Mesendoderm (in vitro differentiated cells): ENCODE measurements at regions not wholly inside any gene's neighbourhood (a gene's known extent, or its start where the extent isn't known, plus 50 kb on each side); places are given as distances from the start of the nearest gene placed in this dataset.

Experiments used
- DNase-seq: peaks from one replicate; pipeline ENCODE4 v3.0.0; 2013
- H2AK5ac ChIP-seq: 2 replicates; pipeline ENCODE4 v1.6.1; 2013; ENCODE audit warnings: low read length, inconsistent platforms
- H2BK120ac ChIP-seq: 2 replicates; pipeline ENCODE4 v1.6.1; 2013; ENCODE audit warnings: low read depth, mild to moderate bottlenecking, low read length, moderate library complexity, mixed read lengths
- H2BK15ac ChIP-seq: replicated peaks from 2 replicates; pipeline ENCODE4 v1.6.1; 2013; ENCODE audit warnings: low read depth, mild to moderate bottlenecking, moderate library complexity
- H2BK5ac ChIP-seq: 2 replicates; pipeline ENCODE4 v1.6.1; 2013; ENCODE audit warnings: low read length, inconsistent platforms
- H3K18ac ChIP-seq: 2 replicates; pipeline ENCODE4 v1.6.1; 2013; ENCODE audit warnings: mild to moderate bottlenecking, low read length, mixed read lengths
- H3K23ac ChIP-seq: one replicate; pipeline ENCODE4 v1.6.1; 2013; ENCODE audit warnings: low read length
- H3K27ac ChIP-seq: 2 replicates; pipeline ENCODE4 v1.5.1; 2013; ENCODE audit warnings: low read depth, mild to moderate bottlenecking, inconsistent platforms, low read length, moderate library complexity
- H3K27me3 ChIP-seq: 2 replicates; pipeline ENCODE4 v1.6.1; 2013; ENCODE audit warnings: low read length, control low read depth, mild to moderate bottlenecking, inconsistent platforms; ENCODE audit not compliant: insufficient read depth, poor library complexity
- H3K36me3 ChIP-seq: 2 replicates; pipeline ENCODE4 v1.6.1; 2013; ENCODE audit warnings: low read length, inconsistent platforms; ENCODE audit not compliant: control insufficient read depth, insufficient read depth
- H3K4ac ChIP-seq: one replicate; pipeline ENCODE4 v1.6.1; 2013; ENCODE audit warnings: low read depth, mild to moderate bottlenecking, low read length, moderate library complexity
- H3K4me1 ChIP-seq: 2 replicates; pipeline ENCODE4 v1.6.1; 2013; ENCODE audit warnings: low read depth, low read length, inconsistent platforms; ENCODE audit not compliant: control insufficient read depth
- H3K4me2 ChIP-seq: 2 replicates; pipeline ENCODE4 v1.6.1; 2013; ENCODE audit warnings: low read length
- H3K4me3 ChIP-seq: 2 replicates; pipeline ENCODE4 v1.5.1; 2013; ENCODE audit warnings: mild to moderate bottlenecking, low read length
- H3K56ac ChIP-seq: one replicate; pipeline ENCODE4 v1.6.1; 2013; ENCODE audit warnings: low read length
- H3K79me1 ChIP-seq: 2 replicates; pipeline ENCODE4 v1.6.1; 2013; ENCODE audit warnings: low read length, inconsistent platforms
- H3K79me2 ChIP-seq: 2 replicates; pipeline ENCODE4 v1.6.1; 2013; ENCODE audit warnings: mild to moderate bottlenecking, low read length; ENCODE audit not compliant: control insufficient read depth, insufficient read depth
- H3K9ac ChIP-seq: 2 replicates; pipeline ENCODE4 v1.6.1; 2013; ENCODE audit warnings: low read length, inconsistent platforms
- H4K5ac ChIP-seq: one replicate; pipeline ENCODE4 v1.6.1; 2013; ENCODE audit warnings: low read length
- H4K8ac ChIP-seq: one replicate; pipeline ENCODE4 v1.6.1; 2013; ENCODE audit warnings: low read depth, mild to moderate bottlenecking, control low read depth, low read length, moderate library complexity
- WGBS: extraction: QIAGEN DNeasy Blood & Tissue Kit; methylation state at CpG from one replicate; pipeline ENCODE4 v1.1.7; 2013; ENCODE audit warnings: low lambda C conversion rate, missing lambda C conversion rate; ENCODE audit not compliant: insufficient coverage; ENCODE audit errors: extremely low coverage; 5-methylcytosine and 5-hydroxymethylcytosine counted together

DNA sequence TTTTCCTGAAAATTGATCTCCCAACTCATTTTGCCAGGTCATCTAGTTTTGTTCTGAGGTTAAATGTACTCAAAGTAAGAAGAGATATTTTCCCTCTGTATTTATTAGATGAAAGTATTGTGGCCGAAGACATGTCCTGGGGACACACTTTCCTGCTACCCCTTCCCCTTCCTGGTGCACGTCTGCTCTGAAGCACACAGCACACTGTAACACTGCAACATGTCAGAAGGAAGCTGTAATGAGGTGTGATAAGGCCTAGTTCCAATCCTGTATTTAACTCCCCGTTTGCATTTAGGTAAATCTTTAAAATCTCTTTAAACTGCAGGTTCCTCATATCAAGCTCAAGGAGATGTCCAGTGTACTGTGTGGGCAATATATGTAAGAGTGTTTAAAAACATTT, 99.4 kb downstream of the HDGFL1 start:
- Histone ChIP-seq H2BK15ac (no peak overlapping the region), H3K27me3 (no peaks in the 10 kb centered on the region), H3K4me2 (no peak overlapping the region), H3K4ac (no peak overlapping the region), H3K79me1 (no peaks in the 10 kb centered on the region), H3K9ac (no peak overlapping the region), H3K4me1 (no peaks in the 10 kb centered on the region), H3K56ac (no peak overlapping the region), H4K5ac (no peak overlapping the region), H3K36me3 (no peaks in the 10 kb centered on the region), H4K8ac (no peak overlapping the region), H3K4me3 (no peak overlapping the region), H3K27ac (no peak overlapping the region), H3K79me2 (no peaks in the 10 kb centered on the region), H2BK120ac (no peak overlapping the region), H3K23ac (no peak overlapping the region), H2AK5ac (no peak overlapping the region), H3K18ac (no peak overlapping the region), H2BK5ac (no peak overlapping the region)
- no peak for DNase-seq
- WGBS, result no CpG with 5 or more reads among the region's 3 CpGs

DNA sequence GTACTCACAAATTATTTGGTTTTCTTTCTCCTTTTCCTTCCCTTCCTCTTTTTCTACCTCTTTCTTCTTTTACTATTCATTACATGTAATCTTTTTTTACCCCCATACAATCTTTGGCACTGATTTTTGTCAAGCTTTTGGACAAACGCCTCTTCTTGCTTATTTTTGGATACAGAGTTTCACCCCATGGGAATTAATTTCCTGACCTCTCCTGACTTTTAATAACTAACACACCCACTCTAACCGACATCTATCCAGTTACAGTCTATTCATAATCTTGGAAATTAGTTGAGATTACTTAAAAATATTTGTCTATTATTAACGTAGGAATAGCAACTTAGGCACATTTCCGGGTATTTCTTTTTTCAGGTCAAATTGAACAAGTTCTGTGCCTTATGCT, 101.2 kb downstream of the HDGFL1 start:
- H4K8ac ChIP-seq, result no peak overlapping the region
- no peaks in the 10 kb centered on the region for H3K79me1 ChIP-seq
- H3K79me2 ChIP-seq, result no peaks in the 10 kb centered on the region
- no peak overlapping the region for H3K56ac ChIP-seq
- DNase-seq, result no peak
- no peak overlapping the region for H2BK5ac ChIP-seq
- H3K4me3 ChIP-seq, result no peak overlapping the region
- H3K27ac ChIP-seq, result no peak overlapping the region
- WGBS, result no CpG with 5 or more reads among the region's 4 CpGs
- no peak overlapping the region for H2AK5ac ChIP-seq
- no peaks in the 10 kb centered on the region for H3K27me3 ChIP-seq
- no peak overlapping the region for H3K18ac ChIP-seq
- H3K4ac ChIP-seq, result no peak overlapping the region
- H3K23ac ChIP-seq, result no peak overlapping the region
- no peak overlapping the region for H2BK120ac ChIP-seq
- no peaks in the 10 kb centered on the region for H3K4me1 ChIP-seq
- no peak overlapping the region for H3K4me2 ChIP-seq
- no peaks in the 10 kb centered on the region for H3K36me3 ChIP-seq
- no peak overlapping the region for H2BK15ac ChIP-seq
- no peak overlapping the region for H3K9ac ChIP-seq
- H4K5ac ChIP-seq, result no peak overlapping the region

DNA sequence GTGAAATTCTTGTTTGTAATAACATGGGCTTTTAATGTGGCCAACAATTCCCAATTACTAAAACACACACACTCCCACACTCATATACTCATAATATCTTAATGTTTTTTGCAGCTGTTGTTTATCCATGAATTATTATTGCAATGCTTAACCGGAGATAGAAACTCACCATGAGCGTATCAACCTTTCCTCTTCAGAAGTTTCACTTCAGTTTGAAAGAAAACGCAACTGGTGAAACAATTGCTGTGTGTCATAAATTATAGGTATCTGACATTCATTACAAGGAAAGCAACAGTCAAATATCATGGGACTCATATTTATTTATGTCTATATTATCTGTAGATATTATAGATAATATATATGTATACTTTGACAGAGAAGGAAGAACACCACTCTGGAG, 104.1 kb downstream of the HDGFL1 start:
- no peaks in the 10 kb centered on the region for H3K4me1 ChIP-seq
- no peak for DNase-seq
- H4K8ac ChIP-seq, result no peak overlapping the region
- no peak overlapping the region for H4K5ac ChIP-seq
- H3K79me2 ChIP-seq, result no peaks in the 10 kb centered on the region
- H3K36me3 ChIP-seq, result no peaks in the 10 kb centered on the region
- no peak overlapping the region for H2BK5ac ChIP-seq
- H2AK5ac ChIP-seq, result no peak overlapping the region
- no peaks in the 10 kb centered on the region for H3K79me1 ChIP-seq
- no peak overlapping the region for H2BK15ac ChIP-seq
- no peak overlapping the region for H2BK120ac ChIP-seq
- no peak overlapping the region for H3K4me2 ChIP-seq
- no peaks in the 10 kb centered on the region for H3K27me3 ChIP-seq
- no peak overlapping the region for H3K9ac ChIP-seq
- no peak overlapping the region for H3K27ac ChIP-seq
- no peak overlapping the region for H3K4ac ChIP-seq
- WGBS, result no CpG with 5 or more reads among the region's 3 CpGs
- no peak overlapping the region for H3K4me3 ChIP-seq
- no peak overlapping the region for H3K18ac ChIP-seq
- H3K23ac ChIP-seq, result no peak overlapping the region
- no peak overlapping the region for H3K56ac ChIP-seq

DNA sequence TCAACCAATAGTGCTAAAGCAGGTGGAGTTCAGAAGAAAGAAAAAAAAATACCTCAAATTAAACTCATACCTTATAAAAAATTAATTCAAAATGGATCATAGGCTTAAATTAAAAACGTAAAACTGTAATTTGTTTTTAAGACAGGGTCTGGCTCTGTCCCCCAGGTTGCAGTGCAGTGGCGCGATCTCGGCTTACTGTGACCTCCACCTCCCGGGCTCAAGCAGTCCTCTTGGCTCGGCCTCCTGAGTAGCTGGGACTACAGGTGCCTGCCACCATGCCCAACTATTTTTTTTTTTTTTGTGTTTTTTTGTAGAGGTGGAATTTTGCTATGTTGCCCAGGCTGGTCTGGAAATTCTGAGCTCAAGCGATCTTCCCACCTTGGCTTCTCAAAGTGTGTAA, 111.6 kb downstream of the HDGFL1 start:
- Histone ChIP-seq H2BK120ac (no peak overlapping the region), H3K36me3 (no peaks in the 10 kb centered on the region), H3K56ac (no peak overlapping the region), H3K9ac (no peak overlapping the region), H3K4me2 (no peak overlapping the region), H2BK15ac (no peak overlapping the region), H3K23ac (no peak overlapping the region), H3K79me2 (no peaks in the 10 kb centered on the region), H3K79me1 (no peaks in the 10 kb centered on the region), H2BK5ac (no peak overlapping the region), H4K8ac (no peak overlapping the region), H3K27me3 (no peaks in the 10 kb centered on the region), H3K18ac (no peak overlapping the region), H3K27ac (no peak overlapping the region), H3K4me3 (no peak overlapping the region), H3K4ac (no peak overlapping the region), H4K5ac (no peak overlapping the region), H2AK5ac (no peak overlapping the region), H3K4me1 (no peaks in the 10 kb centered on the region)
- no peak for DNase-seq
- no CpG with 5 or more reads among the region's 7 CpGs for WGBS

DNA sequence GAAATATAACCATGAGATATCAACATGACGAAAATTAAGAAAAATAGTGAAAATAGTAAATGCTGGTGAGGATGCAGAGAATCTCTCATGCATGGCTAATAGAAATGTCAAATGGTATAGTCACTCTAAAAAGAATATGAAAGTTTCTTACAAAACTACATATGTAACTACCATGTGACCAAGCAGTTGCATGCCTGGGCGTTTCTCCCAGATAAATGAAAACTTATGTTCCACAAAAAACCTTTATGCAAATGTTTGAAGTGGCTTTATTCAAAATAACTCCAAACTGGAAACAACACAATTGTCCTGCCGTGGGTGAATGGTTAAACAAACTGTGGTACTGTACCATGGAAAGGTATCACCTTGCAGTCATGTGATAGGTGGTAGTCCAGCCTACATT, 112.4 kb downstream of the HDGFL1 start:
- H2AK5ac ChIP-seq, result no peak overlapping the region
- H3K36me3 ChIP-seq, result no peaks in the 10 kb centered on the region
- H3K4ac ChIP-seq, result no peak overlapping the region
- WGBS, result no CpG with 5 or more reads among the region's 3 CpGs
- no peak overlapping the region for H4K8ac ChIP-seq
- no peak overlapping the region for H2BK15ac ChIP-seq
- no peak for DNase-seq
- no peaks in the 10 kb centered on the region for H3K79me1 ChIP-seq
- no peak overlapping the region for H3K18ac ChIP-seq
- no peak overlapping the region for H3K4me2 ChIP-seq
- no peak overlapping the region for H3K27ac ChIP-seq
- H2BK5ac ChIP-seq, result no peak overlapping the region
- H3K79me2 ChIP-seq, result no peaks in the 10 kb centered on the region
- H3K4me1 ChIP-seq, result no peaks in the 10 kb centered on the region
- H3K23ac ChIP-seq, result no peak overlapping the region
- H4K5ac ChIP-seq, result no peak overlapping the region
- no peak overlapping the region for H2BK120ac ChIP-seq
- H3K9ac ChIP-seq, result no peak overlapping the region
- H3K56ac ChIP-seq, result no peak overlapping the region
- no peak overlapping the region for H3K4me3 ChIP-seq
- H3K27me3 ChIP-seq, result no peaks in the 10 kb centered on the region

DNA sequence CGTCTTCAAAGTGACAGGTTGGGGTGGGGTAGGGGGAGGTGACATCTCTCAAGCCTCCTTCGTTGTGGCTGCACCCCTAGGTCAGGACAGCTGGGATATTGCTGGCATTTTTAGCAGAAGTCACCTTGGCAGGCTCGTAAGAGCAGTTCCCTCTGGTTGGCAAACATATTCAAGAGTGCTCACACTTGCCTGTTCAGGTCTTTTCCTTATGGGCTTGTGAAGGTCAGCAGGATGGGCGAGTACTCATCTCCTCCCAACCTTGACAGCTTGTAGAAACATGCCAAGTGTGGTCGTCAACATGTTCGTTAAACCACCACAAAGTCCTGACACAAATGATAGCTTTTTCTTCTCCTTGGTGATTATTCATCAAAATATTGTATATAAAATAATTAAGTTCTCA, 113.6 kb downstream of the HDGFL1 start:
- no CpG with 5 or more reads among the region's 6 CpGs for WGBS
- Histone ChIP-seq H4K8ac (no peak overlapping the region), H2BK120ac (no peak overlapping the region), H3K4me2 (no peak overlapping the region), H3K36me3 (no peaks in the 10 kb centered on the region), H4K5ac (no peak overlapping the region), H3K27me3 (no peaks in the 10 kb centered on the region), H2BK15ac (no peak overlapping the region), H3K23ac (no peak overlapping the region), H2AK5ac (no peak overlapping the region), H3K27ac (no peak overlapping the region), H3K18ac (no peak overlapping the region), H3K56ac (no peak overlapping the region), H3K79me2 (no peaks in the 10 kb centered on the region), H3K79me1 (no peaks in the 10 kb centered on the region), H3K4me1 (no peaks in the 10 kb centered on the region), H3K4ac (no peak overlapping the region), H2BK5ac (no peak overlapping the region), H3K9ac (no peak overlapping the region), H3K4me3 (no peak overlapping the region)
- DNase-seq, result no peak
